CD4-positive, alpha-beta T cell treated with Interleukin-4 for 4 hours (primary cell): ENCODE measurements at regions not wholly inside any gene's neighbourhood (a gene's known extent, or its start where the extent isn't known, plus 50 kb on each side); places are given as distances from the start of the nearest gene placed in this dataset.
"Not testable (repeated sequence)": the region's sequence is repeated elsewhere in the genome, so short reads cannot be mapped to it uniquely, and the experiment has no call there.

Experiments used
- DNase-seq: peaks from one replicate; pipeline ENCODE4 v3.0.0-alpha.2; 2020

DNA sequence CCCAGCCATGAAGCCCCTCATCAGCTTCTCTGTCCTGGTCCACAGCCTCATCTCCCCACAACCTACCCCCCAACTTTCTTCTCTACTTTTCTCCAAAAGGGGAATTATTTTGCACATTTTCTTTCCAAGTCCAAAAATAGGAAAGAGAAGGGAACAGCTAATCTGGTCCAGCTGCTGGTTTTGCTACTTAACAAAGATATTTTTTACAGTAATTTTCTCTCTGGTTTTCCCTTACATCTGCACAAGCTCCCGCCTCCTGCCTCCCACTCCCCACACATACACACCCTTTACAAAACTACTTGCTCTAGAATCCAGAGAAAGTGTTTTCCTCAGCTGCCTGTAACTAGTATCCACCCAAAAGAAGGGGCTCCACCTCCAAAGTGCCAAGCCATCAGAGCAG, 177.2 kb downstream of the POLR2M start:
- no peak for DNase-seq

- DNase-seq = no peak
Observed at GRCh38 chr15:57884936-57885335, 178.4 kb downstream of the POLR2M start.

GRCh38 chr15:57885435-57885834, 178.9 kb downstream of the POLR2M start:
- DNase-seq = no peak

GRCh38 chr15:57887825-57888224, 177.7 kb downstream of the ALDH1A2 start:
- DNase-seq = no peak

DNA sequence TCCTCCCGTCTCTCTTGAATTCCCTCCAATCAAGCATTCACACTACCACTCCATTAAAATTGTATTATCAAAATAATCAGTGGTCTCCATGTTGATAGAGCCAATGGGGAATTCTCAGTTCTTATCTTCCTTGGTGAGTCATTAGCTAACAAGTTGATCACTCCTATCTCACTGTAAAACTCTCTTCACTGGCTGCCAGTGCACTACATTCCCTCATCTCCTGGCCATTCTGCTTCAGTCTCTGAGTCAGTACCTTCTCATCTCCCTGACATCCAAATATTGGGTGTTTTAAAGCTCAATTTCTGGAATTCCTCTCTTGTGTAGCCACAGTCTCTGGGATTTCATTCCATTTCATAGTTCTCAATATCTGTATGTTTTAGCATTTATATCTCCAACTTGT, 175.2 kb downstream of the ALDH1A2 start:
- no peak for DNase-seq

- no peak for DNase-seq
Observed at GRCh38 chr15:57890878-57891277, 174.6 kb downstream of the ALDH1A2 start.

GRCh38 chr15:57892181-57892580, 173.3 kb downstream of the ALDH1A2 start:
- no peak for DNase-seq

- DNase-seq = no peak
Observed at GRCh38 chr15:57893040-57893439, 172.5 kb downstream of the ALDH1A2 start.

DNA sequence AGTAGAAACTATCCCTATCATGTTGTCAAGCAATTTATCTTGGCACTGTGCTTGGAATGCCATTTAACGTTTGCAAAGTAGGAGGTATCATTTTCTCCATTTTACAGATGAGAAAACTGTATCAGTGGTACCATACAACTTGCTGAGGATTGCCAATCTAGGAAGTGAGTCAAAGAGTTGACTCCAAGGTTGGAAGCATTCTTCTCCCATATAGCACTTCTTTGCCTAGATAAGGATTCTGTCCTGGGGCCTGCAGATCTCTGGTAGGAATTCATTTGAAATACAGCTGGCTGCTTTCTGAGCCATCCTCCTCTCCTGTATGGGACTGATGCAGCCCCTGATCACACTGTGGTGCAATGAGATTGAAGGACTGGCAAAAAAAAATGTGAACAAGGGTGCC, 170.2 kb downstream of the ALDH1A2 start:
- no peak for DNase-seq

GRCh38 chr15:57896114-57896513, 169.4 kb downstream of the ALDH1A2 start:
- no peak for DNase-seq

- not testable (repeated sequence) for DNase-seq
Observed at GRCh38 chr15:57896899-57897298, 168.6 kb downstream of the ALDH1A2 start.

- DNase-seq = no peak
Observed at GRCh38 chr15:57897870-57898269, 167.6 kb downstream of the ALDH1A2 start.

DNA sequence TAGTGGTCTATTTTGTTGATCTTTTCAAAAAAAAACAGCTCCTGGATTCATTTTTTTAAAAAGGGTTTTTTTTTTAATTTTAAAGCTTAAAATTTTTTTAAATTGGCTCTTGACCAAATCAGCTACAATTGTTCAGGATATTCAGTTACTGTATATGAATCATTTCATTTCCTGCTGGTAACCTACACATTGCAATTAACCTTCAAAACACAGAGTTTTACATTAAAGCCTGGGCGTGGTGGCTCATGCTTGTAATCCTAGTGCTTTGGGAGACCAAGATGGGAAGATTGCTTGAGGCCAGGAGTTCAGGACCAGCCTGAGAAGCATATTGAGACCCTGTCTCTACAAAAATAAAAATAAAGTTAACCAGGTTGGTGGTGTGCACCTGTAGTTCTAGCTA, 163.4 kb downstream of the ALDH1A2 start:
- DNase-seq = no peak
